C4-2B (cell line): ENCODE measurements at regions not wholly inside any gene's neighbourhood (a gene's known extent, or its start where the extent isn't known, plus 50 kb on each side); places are given as distances from the start of the nearest gene placed in this dataset.

Experiments
- H3K27ac ChIP-seq: fragments of 450-650 bp; 2 replicates; pipeline ENCODE4 v1.5.1; 2017
- CTCF ChIP-seq: fragments of 450-650 bp; conservative IDR thresholded peaks from 2 replicates; pipeline ENCODE4 v1.5.1; 2017; ENCODE audit warnings: mild to moderate bottlenecking
- ZFX ChIP-seq: fragments of 450-650 bp; IDR thresholded peaks from 2 replicates; pipeline ENCODE4 v1.6.1; 2017

DNA sequence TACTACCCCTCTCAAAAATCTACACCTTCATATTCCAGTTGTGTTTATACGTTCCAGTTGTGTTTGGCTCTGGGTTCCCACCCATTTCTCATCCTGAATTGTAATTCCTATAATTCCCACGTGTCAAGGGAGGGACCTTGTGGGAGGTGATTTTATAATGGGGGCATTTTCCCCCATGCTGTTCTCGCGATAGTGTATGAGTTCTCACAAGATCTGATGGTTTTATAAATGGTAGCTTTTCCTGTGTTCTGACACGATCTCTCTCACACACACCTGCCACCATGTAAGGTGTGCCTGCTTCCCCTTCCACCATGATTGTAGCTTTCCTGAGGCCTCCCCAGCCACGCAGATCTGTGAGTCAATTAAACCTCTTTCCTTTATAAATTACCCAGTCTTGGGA, 108.5 kb upstream of the ADAMTS16 start:
- H3K27ac ChIP-seq, result no peak overlapping the region
- TF ChIP-seq CTCF (no peak), ZFX (no peak)

GRCh38 chr5:5037674-5038073, 102.5 kb upstream of the ADAMTS16 start:
- no peak overlapping the region for H3K27ac ChIP-seq
- TF ChIP-seq ZFX (no peak), CTCF (no peak)

GRCh38 chr5:5039918-5040317, 100.2 kb upstream of the ADAMTS16 start:
- H3K27ac ChIP-seq, result no peak overlapping the region
- TF ChIP-seq ZFX, result no peak
- no peak for TF ChIP-seq CTCF

DNA sequence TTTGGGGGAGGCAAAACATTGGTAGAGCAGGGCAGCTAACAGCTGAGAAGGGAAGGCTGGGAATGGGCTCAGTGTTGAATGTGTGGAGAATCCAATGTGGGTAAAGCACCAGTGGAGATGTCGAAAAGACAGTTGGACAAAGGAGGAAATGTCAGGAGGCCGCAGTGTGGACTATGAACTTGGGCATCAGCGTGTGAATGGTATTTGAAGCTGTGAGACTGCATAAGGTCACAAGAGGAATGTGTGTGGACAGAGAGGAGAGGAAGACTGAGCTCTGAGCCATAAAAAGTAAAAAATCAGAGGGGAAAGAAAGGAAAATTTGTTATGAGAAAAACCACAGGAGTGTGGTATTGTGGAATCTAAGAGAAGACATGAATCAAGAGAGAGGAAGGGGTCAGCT, 99.4 kb upstream of the ADAMTS16 start:
- no peak overlapping the region for H3K27ac ChIP-seq
- no peak for TF ChIP-seq CTCF
- no peak for TF ChIP-seq ZFX

DNA sequence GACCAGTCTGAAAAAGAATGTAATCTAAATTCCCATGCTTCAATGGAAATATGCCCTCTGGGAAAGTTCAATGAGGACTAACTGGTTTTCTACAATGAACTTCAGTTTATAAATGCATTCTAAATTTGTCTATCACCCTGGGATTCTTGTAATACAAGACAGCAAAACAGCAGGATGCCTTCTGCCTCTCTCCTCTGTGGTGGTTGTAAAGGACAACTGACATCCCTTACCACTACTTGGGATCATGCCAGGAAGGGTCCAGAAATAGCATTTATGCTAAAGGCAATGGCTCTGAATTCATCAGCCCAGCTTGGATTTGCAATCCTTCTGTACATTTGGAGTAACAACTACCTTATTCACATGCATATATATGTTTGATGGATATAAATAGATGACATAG, 97.3 kb upstream of the ADAMTS16 start:
- TF ChIP-seq ZFX, result no peak
- no peak for TF ChIP-seq CTCF
- H3K27ac ChIP-seq, result no peak overlapping the region

DNA sequence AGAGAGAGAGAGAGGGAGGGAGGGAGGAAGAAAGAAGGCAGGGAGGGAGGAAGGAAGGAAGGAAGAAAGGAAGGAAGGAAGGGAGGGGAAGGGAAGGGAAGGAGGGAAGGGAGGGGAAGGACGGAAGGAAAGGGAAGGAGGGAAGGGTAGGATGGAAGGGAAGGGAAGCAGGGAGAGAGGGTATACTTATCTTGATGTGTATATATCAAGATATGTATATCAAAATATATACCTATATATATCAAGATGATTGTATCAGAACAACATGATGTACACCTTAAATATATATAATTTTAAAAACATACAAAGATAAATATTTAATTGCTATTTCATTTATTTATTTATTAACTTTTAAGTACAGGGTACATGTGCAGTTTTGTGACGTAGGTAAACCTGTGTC, 96.8 kb upstream of the ADAMTS16 start:
- TF ChIP-seq CTCF (no peak), ZFX (no peak)
- H3K27ac ChIP-seq, result no peak overlapping the region

DNA sequence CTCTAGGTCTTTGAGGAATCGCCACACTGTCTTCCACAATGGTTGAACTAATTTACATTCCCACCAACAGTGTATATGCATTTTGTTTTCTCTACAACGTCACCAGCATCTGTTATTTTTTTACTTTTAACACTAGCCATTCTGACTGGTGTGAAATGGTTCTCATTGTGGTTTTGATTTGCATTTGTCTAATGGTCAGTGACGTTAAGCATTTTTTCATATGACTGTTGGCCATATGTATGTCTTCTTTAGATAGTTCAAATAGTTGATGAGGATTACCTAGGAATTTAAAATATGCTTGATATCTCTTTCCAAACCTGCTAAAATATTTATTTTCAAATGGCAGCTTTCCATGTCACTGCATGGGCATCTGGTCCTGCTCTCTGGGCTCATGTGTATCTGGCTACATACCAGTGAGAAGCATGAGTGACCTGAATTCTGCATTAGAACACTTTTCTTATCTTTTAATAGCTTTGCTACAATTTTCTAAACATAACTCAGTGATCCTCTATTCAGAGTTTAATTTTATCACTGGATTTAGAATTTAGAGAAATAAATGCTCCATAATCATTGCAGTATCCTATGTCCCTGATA, 95.8 kb upstream of the ADAMTS16 start:
- no peak overlapping the region for H3K27ac ChIP-seq
- TF ChIP-seq ZFX, result no peak
- TF ChIP-seq CTCF, result no peak
